H9 (cell line): ENCODE measurements at regions not wholly inside any gene's neighbourhood (a gene's known extent, or its start where the extent isn't known, plus 50 kb on each side); places are given as distances from the start of the nearest gene placed in this dataset.

Experiments
- DNase-seq: peaks from one replicate; pipeline ENCODE4 v3.0.0-alpha.2; 2017
- H2AFZ ChIP-seq: one replicate; pipeline ENCODE4 v1.6.1; 2013; ENCODE audit warnings: mild to moderate bottlenecking, low read length, control low read depth, moderate library complexity
- H2AK5ac ChIP-seq: 2 replicates; pipeline ENCODE4 v1.6.1; 2013; ENCODE audit warnings: low read length, control low read depth, mixed read lengths; ENCODE audit not compliant: insufficient read length
- H2BK120ac ChIP-seq: one replicate; pipeline ENCODE4 v1.6.1; 2013; ENCODE audit warnings: low read depth, mild to moderate bottlenecking, low read length, control low read depth, inconsistent platforms; ENCODE audit not compliant: poor library complexity, severe bottlenecking
- H2BK12ac ChIP-seq: 2 replicates; pipeline ENCODE4 v1.6.1; 2013; ENCODE audit warnings: low read length, control low read depth, mixed read lengths, low read depth; ENCODE audit not compliant: insufficient read length
- H2BK15ac ChIP-seq: 2 replicates; pipeline ENCODE4 v1.6.1; 2013; ENCODE audit warnings: low read depth, low read length, control low read depth
- H2BK20ac ChIP-seq: one replicate; pipeline ENCODE4 v1.6.1; 2013; ENCODE audit warnings: low read depth, mild to moderate bottlenecking, low read length, control low read depth, inconsistent platforms; ENCODE audit not compliant: poor library complexity, severe bottlenecking
- H2BK5ac ChIP-seq: 2 replicates; pipeline ENCODE4 v1.6.1; 2013; ENCODE audit warnings: low read length, control low read depth, mixed read lengths; ENCODE audit not compliant: insufficient read length
- H3K14ac ChIP-seq: 2 replicates; pipeline ENCODE4 v1.6.1; 2013; ENCODE audit warnings: low read length, control low read depth; ENCODE audit not compliant: insufficient read depth
- H3K18ac ChIP-seq: 2 replicates; pipeline ENCODE4 v1.6.1; 2013; ENCODE audit warnings: low read depth, mild to moderate bottlenecking, mixed read lengths, low read length, control low read depth; ENCODE audit not compliant: insufficient read length
- H3K23ac ChIP-seq: 2 replicates; pipeline ENCODE4 v1.6.1; 2013; ENCODE audit warnings: low read length, control low read depth, mixed read lengths, low read depth; ENCODE audit not compliant: insufficient read length
- H3K23me2 ChIP-seq: 2 replicates; pipeline ENCODE4 v1.6.1; 2013; ENCODE audit warnings: low read depth, mild to moderate bottlenecking, mixed read lengths, low read length, control low read depth; ENCODE audit not compliant: insufficient read length, poor library complexity, severe bottlenecking
- H3K27ac ChIP-seq: 2 replicates; pipeline ENCODE4 v1.5.1; 2013; ENCODE audit warnings: low read length, control low read depth, mixed read lengths, low read depth; ENCODE audit not compliant: insufficient read length
- H3K27me3 ChIP-seq: 2 replicates; pipeline ENCODE4 v1.6.1; 2013; ENCODE audit warnings: low read length, control low read depth, inconsistent platforms; ENCODE audit not compliant: insufficient read depth
- H3K4ac ChIP-seq: 2 replicates; pipeline ENCODE4 v1.6.1; 2013; ENCODE audit warnings: low read depth, mild to moderate bottlenecking, control low read depth, inconsistent platforms, low read length, moderate library complexity
- H3K4me1 ChIP-seq: 2 replicates; pipeline ENCODE4 v1.6.1; 2013; ENCODE audit warnings: low read length, control low read depth, inconsistent platforms; ENCODE audit not compliant: insufficient read depth
- H3K4me2 ChIP-seq: 2 replicates; pipeline ENCODE4 v1.6.1; 2013; ENCODE audit warnings: low read length, control low read depth, mixed read lengths; ENCODE audit not compliant: insufficient read length, insufficient read depth
- H3K56ac ChIP-seq: 2 replicates; pipeline ENCODE4 v1.6.1; 2013; ENCODE audit warnings: low read depth, mild to moderate bottlenecking, mixed read lengths, low read length, control low read depth; ENCODE audit not compliant: insufficient read length
- H3K79me1 ChIP-seq: 2 replicates; pipeline ENCODE4 v1.6.1; 2013; ENCODE audit warnings: low read depth, mild to moderate bottlenecking, moderate library complexity, low read length, control low read depth, inconsistent platforms; ENCODE audit not compliant: insufficient read depth, poor library complexity, severe bottlenecking
- H3K79me2 ChIP-seq: 2 replicates; pipeline ENCODE4 v1.6.1; 2013; ENCODE audit warnings: low read length, control low read depth, inconsistent platforms; ENCODE audit not compliant: insufficient read depth
- H3K9ac ChIP-seq: 2 replicates; pipeline ENCODE4 v1.6.1; 2013; ENCODE audit warnings: low read length, control low read depth, mixed read lengths; ENCODE audit not compliant: insufficient read length; ENCODE audit errors: extremely low read depth
- H3K9me3 ChIP-seq: one replicate; pipeline ENCODE4 v1.6.1; 2013; ENCODE audit warnings: low read depth, low read length, inconsistent platforms; ENCODE audit not compliant: control insufficient read depth
- H3T11ph ChIP-seq: one replicate; pipeline ENCODE4 v1.6.1; 2013; ENCODE audit warnings: mild to moderate bottlenecking, low read length, control low read depth, inconsistent platforms
- H4K20me1 ChIP-seq: one replicate; pipeline ENCODE4 v1.6.1; 2013; ENCODE audit not compliant: control insufficient read depth, insufficient read length, insufficient read depth
- H4K5ac ChIP-seq: 2 replicates; pipeline ENCODE4 v1.6.1; 2013; ENCODE audit warnings: low read depth, mild to moderate bottlenecking, mixed read lengths, low read length, control low read depth; ENCODE audit not compliant: insufficient read length
- H4K8ac ChIP-seq: replicated peaks from 2 replicates; pipeline ENCODE4 v1.6.1; 2013; ENCODE audit warnings: low read length, control low read depth, mixed read lengths, low read depth; ENCODE audit not compliant: insufficient read length
- H4K91ac ChIP-seq: 2 replicates; pipeline ENCODE4 v1.6.1; 2013; ENCODE audit warnings: low read depth, mild to moderate bottlenecking, moderate library complexity, mixed read lengths, low read length, control low read depth; ENCODE audit not compliant: insufficient read length
- H3K27ac Mint-ChIP-seq, 3 experiments: 2 replicates in 2 of 3; 3 replicates in 1 of 3; pipeline ENCODE4 v1.8.0; 2020 to 2021; ENCODE audit warnings: mixed read lengths in 3 of 3, mild to moderate bottlenecking in 1 of 3, moderate library complexity in 1 of 3
- H3K27me3 Mint-ChIP-seq: 2 replicates; pipeline ENCODE4 v1.8.0; 2021; ENCODE audit warnings: low read depth, mild to moderate bottlenecking, moderate library complexity, mixed read lengths
- H3K36me3 Mint-ChIP-seq, 3 experiments: 2 replicates in 2 of 3; 3 replicates in 1 of 3; pipeline ENCODE4 v1.8.0; 2020 to 2021; ENCODE audit warnings: low read depth in 3 of 3, mixed read lengths in 3 of 3; ENCODE audit not compliant: insufficient read depth in 1 of 3
- H3K4me1 Mint-ChIP-seq, 2 experiments: 2 replicates each; pipeline ENCODE4 v1.8.0; 2020; ENCODE audit warnings: mixed read lengths in 2 of 2
- H3K4me3 Mint-ChIP-seq, 2 experiments: 2 replicates in 1 of 2; 3 replicates in 1 of 2; pipeline ENCODE4 v1.8.0; 2020 to 2021; ENCODE audit warnings: mild to moderate bottlenecking in 2 of 2, mixed read lengths in 2 of 2, moderate library complexity in 1 of 2
- H3K9me3 Mint-ChIP-seq, 2 experiments: 2 replicates in 1 of 2; 3 replicates in 1 of 2; pipeline ENCODE4 v1.8.0; 2020; ENCODE audit warnings: mild to moderate bottlenecking in 2 of 2, mixed read lengths in 2 of 2, moderate library complexity in 1 of 2
- WGBS: extraction: QIAGEN DNeasy Blood & Tissue Kit; methylation state at CpG from one replicate; pipeline ENCODE4 v1.1.7; 2013; ENCODE audit warnings: missing lambda C conversion rate, low lambda C conversion rate, mixed read lengths; ENCODE audit not compliant: insufficient read length; ENCODE audit errors: extremely low coverage; 5-methylcytosine and 5-hydroxymethylcytosine counted together
- TF ChIP-seq, protein P1 (sequence below): fragments of 200-600 bp; sonication (generic); conservative IDR thresholded peaks from 3 replicates; pipeline ENCODE4 v1.8.0; 2021; ENCODE audit warnings: antibody characterized with exemption, mild to moderate bottlenecking

DNA sequence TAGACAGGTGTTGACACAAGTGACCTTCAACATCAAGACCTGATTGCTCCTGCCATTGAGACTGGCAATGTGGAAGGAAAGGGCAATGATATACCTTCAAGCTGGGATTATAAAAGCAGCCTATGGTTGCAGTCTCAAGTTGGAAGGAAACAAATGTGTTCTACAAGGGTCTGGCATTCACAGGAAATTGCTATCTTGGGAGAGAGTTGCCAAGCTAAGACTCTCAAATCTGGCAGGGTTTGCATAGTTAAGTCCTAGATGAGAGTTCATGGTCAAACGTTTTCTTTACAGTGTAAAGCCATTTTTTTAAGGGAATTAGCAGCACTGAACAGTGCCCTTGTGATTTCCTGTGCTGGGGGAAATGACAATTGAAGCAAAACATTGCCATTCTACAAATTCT lies 546.9 kb upstream of the CFAP20DC start:
- Histone ChIP-seq H3K14ac (no peak overlapping the region), H3K79me2 (no peaks in the 10 kb centered on the region), H2BK20ac (no peak overlapping the region), H3K56ac (no peak overlapping the region), H3K4me2 (no peak overlapping the region), H3K9me3 (peaks cover 12% of the 10 kb centered on the region), H2AFZ (no peak overlapping the region), H4K8ac (no peak overlapping the region), H3K23ac (no peak overlapping the region), H3K27ac (no peak overlapping the region), H2AK5ac (no peak overlapping the region), H4K20me1 (no peaks in the 10 kb centered on the region), H3K18ac (no peak overlapping the region), H2BK5ac (no peak overlapping the region), H2BK120ac (no peak overlapping the region), H3K23me2 (no peaks in the 10 kb centered on the region), H3K4ac (no peak overlapping the region), H3K4me1 (no peaks in the 10 kb centered on the region), H3K79me1 (no peaks in the 10 kb centered on the region), H4K91ac (no peak overlapping the region), H3K27me3 (no peaks in the 10 kb centered on the region), H2BK12ac (no peak overlapping the region), H4K5ac (no peak overlapping the region), H2BK15ac (no peak overlapping the region), H3T11ph (no peak overlapping the region), H3K9ac (no peak overlapping the region)
- Mint-ChIP-seq H3K36me3 (peaks cover 8 to 16% (median 13%) of the 10 kb centered on the region in 3 experiments), H3K9me3 (peaks cover 12 to 19% of the 10 kb centered on the region in 2 experiments), H3K27me3 (no peaks in the 10 kb centered on the region), H3K27ac (no peak overlapping the region), H3K4me1 (peaks cover 3 to 8% of the 10 kb centered on the region in 2 experiments; a peak in 3 of 4 replicates), H3K4me3 (no peak overlapping the region)
- WGBS = no CpG with 5 or more reads among the region's 1 CpG
- TF ChIP-seq, protein P1, sequence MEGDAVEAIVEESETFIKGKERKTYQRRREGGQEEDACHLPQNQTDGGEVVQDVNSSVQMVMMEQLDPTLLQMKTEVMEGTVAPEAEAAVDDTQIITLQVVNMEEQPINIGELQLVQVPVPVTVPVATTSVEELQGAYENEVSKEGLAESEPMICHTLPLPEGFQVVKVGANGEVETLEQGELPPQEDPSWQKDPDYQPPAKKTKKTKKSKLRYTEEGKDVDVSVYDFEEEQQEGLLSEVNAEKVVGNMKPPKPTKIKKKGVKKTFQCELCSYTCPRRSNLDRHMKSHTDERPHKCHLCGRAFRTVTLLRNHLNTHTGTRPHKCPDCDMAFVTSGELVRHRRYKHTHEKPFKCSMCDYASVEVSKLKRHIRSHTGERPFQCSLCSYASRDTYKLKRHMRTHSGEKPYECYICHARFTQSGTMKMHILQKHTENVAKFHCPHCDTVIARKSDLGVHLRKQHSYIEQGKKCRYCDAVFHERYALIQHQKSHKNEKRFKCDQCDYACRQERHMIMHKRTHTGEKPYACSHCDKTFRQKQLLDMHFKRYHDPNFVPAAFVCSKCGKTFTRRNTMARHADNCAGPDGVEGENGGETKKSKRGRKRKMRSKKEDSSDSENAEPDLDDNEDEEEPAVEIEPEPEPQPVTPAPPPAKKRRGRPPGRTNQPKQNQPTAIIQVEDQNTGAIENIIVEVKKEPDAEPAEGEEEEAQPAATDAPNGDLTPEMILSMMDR = no peak
- no peak for DNase-seq
